Panc1 (cell line): ENCODE measurements at regions not wholly inside any gene's neighbourhood (a gene's known extent, or its start where the extent isn't known, plus 50 kb on each side); places are given as distances from the start of the nearest gene placed in this dataset.

Experiments used
- POLR2AphosphoS5 ChIP-seq: IDR thresholded peaks from 2 replicates; pipeline ENCODE4 v1.6.1; 2012; ENCODE audit warnings: mild to moderate bottlenecking, low read depth, low read length, moderate library complexity
- REST ChIP-seq, 2 experiments: IDR thresholded peaks; 2 replicates each; pipeline ENCODE4 v1.6.1; 2011 to 2012; ENCODE audit warnings: low read depth in 2 of 2, control low read depth in 1 of 2, low read length in 1 of 2, mild to moderate bottlenecking in 1 of 2, moderate library complexity in 1 of 2; ENCODE audit not compliant: insufficient read depth in 1 of 2
- SIN3A ChIP-seq: IDR thresholded peaks from 2 replicates; pipeline ENCODE4 v1.6.1; 2012; ENCODE audit warnings: low read depth, mild to moderate bottlenecking, low read length, moderate library complexity, borderline replicate concordance; ENCODE audit not compliant: insufficient read depth
- TCF7L2 ChIP-seq: IDR thresholded peaks from 2 replicates; pipeline ENCODE4 v1.6.1; 2011; ENCODE audit warnings: mild to moderate bottlenecking, low read depth, low read length, inconsistent platforms
- TF ChIP-seq, protein P1 (sequence below): fragments of 450-650 bp; IDR thresholded peaks from 2 replicates; pipeline ENCODE4 v1.5.1; 2017; ENCODE audit warnings: mild to moderate bottlenecking

DNA sequence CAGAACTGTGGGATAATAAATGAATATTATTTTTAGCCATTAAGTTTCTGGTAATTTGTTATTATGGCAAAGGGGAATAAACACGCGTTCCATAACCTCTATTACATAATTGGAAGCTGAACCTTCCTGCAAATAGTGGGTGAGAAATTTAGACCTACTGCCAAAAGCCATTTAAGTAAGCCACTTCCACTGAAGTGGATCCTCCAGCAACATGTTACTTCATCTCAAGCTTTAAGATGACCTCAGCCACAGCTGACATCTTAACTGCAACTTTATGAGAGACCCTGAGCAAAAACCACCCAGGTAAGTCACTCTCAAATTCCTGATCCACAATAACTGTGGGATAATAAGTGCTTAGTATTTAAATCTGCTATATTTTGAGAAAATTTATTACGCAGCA, 1048.6 kb downstream of the FAM133A start:
- TF ChIP-seq, protein P1, sequence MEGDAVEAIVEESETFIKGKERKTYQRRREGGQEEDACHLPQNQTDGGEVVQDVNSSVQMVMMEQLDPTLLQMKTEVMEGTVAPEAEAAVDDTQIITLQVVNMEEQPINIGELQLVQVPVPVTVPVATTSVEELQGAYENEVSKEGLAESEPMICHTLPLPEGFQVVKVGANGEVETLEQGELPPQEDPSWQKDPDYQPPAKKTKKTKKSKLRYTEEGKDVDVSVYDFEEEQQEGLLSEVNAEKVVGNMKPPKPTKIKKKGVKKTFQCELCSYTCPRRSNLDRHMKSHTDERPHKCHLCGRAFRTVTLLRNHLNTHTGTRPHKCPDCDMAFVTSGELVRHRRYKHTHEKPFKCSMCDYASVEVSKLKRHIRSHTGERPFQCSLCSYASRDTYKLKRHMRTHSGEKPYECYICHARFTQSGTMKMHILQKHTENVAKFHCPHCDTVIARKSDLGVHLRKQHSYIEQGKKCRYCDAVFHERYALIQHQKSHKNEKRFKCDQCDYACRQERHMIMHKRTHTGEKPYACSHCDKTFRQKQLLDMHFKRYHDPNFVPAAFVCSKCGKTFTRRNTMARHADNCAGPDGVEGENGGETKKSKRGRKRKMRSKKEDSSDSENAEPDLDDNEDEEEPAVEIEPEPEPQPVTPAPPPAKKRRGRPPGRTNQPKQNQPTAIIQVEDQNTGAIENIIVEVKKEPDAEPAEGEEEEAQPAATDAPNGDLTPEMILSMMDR: no peak
- no peak for TF ChIP-seq POLR2AphosphoS5
- TF ChIP-seq REST (IDR thresholded peaks at IDR 0.05; ENCODE audit: insufficient read depth in 1 of 2, low read depth in 2 of 2, low read length in 1 of 2): no peak
- no peak for TF ChIP-seq TCF7L2
- TF ChIP-seq SIN3A: no peak
